H1 (cell line): ENCODE measurements at regions not wholly inside any gene's neighbourhood (a gene's known extent, or its start where the extent isn't known, plus 50 kb on each side); places are given as distances from the start of the nearest gene placed in this dataset.

Experiments
- CTCF ChIA-PET: fragments of 300-600 bp; sonication (Branson Sonifier 250); formaldehyde crosslinking; loops from one replicate; lab custom pipeline; 2021; ENCODE audit not compliant: partially characterized antibody; lab: Charles Lee
- POLR2A ChIA-PET: fragments of 300-600 bp; sonication (Branson Sonifier 250); formaldehyde crosslinking; loops from one replicate; lab custom pipeline; 2021; ENCODE audit warnings: inconsistent platforms; ENCODE audit not compliant: partially characterized antibody; lab: Charles Lee
- DNase-seq, 2 experiments: peaks; one replicate each; pipeline versions ENCODE4 v3.0.0 to v3.0.0-alpha.2; 2010 to 2022; ENCODE audit warnings: low spot score in 2 of 2, low read depth in 1 of 2, mixed read lengths in 1 of 2
- FAIRE-seq: peaks from 2 replicates; lab custom pipeline; 2011; peaks lifted over from hg19 to GRCh38; lab: Jason Lieb, UNC
- H2AFZ ChIP-seq: 2 replicates; pipeline ENCODE4 v1.8.1; 2012; ENCODE audit warnings: low read length, inconsistent platforms
- H2AK5ac ChIP-seq: 2 replicates; pipeline ENCODE4 v1.6.1; 2013; ENCODE audit warnings: low read depth, low read length
- H2BK120ac ChIP-seq: replicated peaks from 2 replicates; pipeline ENCODE3; 2013; ENCODE audit warnings: low read depth, low read length, inconsistent platforms
- H2BK12ac ChIP-seq: 2 replicates; pipeline ENCODE4 v1.6.1; 2013; ENCODE audit warnings: low read depth, low read length
- H2BK15ac ChIP-seq: 2 replicates; pipeline ENCODE4 v1.6.1; 2013; ENCODE audit warnings: low read length
- H2BK20ac ChIP-seq: 2 replicates; pipeline ENCODE4 v1.6.1; 2013; ENCODE audit warnings: low read length
- H2BK5ac ChIP-seq: 2 replicates; pipeline ENCODE4 v1.6.1; 2013; ENCODE audit warnings: low read depth, low read length
- H3K14ac ChIP-seq: 2 replicates; pipeline ENCODE4 v1.6.1; 2013; ENCODE audit warnings: inconsistent platforms; ENCODE audit not compliant: insufficient read length
- H3K18ac ChIP-seq: 2 replicates; pipeline ENCODE4 v1.6.1; 2013; ENCODE audit warnings: low read length; ENCODE audit errors: extremely low read depth
- H3K23ac ChIP-seq: 2 replicates; pipeline ENCODE4 v1.6.1; 2013; ENCODE audit warnings: inconsistent platforms; ENCODE audit not compliant: insufficient read length
- H3K23me2 ChIP-seq: 2 replicates; pipeline ENCODE4 v1.6.1; 2013; ENCODE audit warnings: low read depth, low read length
- H3K27ac ChIP-seq: 2 replicates; pipeline ENCODE4 v1.6.1; 2011; ENCODE audit warnings: low read depth, low read length, inconsistent platforms
- H3K27me3 ChIP-seq, 4 experiments: replicated peaks in 1 of 4; 1 replicate in 1 of 4; 2 replicates in 3 of 4; pipeline versions ENCODE4 v1.6.1 to v1.8.1; 2011 to 2013; ENCODE audit warnings: low read length in 3 of 4, mild to moderate bottlenecking in 3 of 4, inconsistent platforms in 2 of 4, mixed read lengths in 2 of 4, moderate library complexity in 1 of 4; ENCODE audit not compliant: control insufficient read depth in 3 of 4, insufficient read depth in 3 of 4; ENCODE audit errors: extremely low read depth in 1 of 4
- H3K36me3 ChIP-seq, 4 experiments: 2 replicates each; pipeline versions ENCODE4 v1.6.1 to v1.8.1; 2011 to 2013; ENCODE audit warnings: mild to moderate bottlenecking in 4 of 4, low read length in 3 of 4, moderate library complexity in 2 of 4, control low read depth in 1 of 4, inconsistent platforms in 1 of 4; ENCODE audit not compliant: insufficient read depth in 4 of 4, control insufficient read depth in 2 of 4
- H3K4ac ChIP-seq: replicated peaks from 2 replicates; pipeline ENCODE3; 2013; ENCODE audit warnings: low read length, low read depth, mixed read lengths, inconsistent platforms; ENCODE audit not compliant: insufficient read length
- H3K4me1 ChIP-seq, 4 experiments: replicated peaks in 1 of 4; 1 replicate in 1 of 4; 2 replicates in 3 of 4; pipeline versions ENCODE4 v1.6.1 to v1.8.1; 2011 to 2013; ENCODE audit warnings: low read length in 3 of 4, inconsistent platforms in 2 of 4, mixed read lengths in 1 of 4; ENCODE audit not compliant: insufficient read depth in 4 of 4, control insufficient read depth in 3 of 4
- H3K4me2 ChIP-seq, 2 experiments: 2 replicates each; pipeline versions ENCODE4 v1.6.1 to v1.8.1; 2011 to 2013; ENCODE audit warnings: low read depth in 2 of 2, low read length in 2 of 2, control low read depth in 1 of 2, inconsistent platforms in 1 of 2, mild to moderate bottlenecking in 1 of 2; ENCODE audit not compliant: insufficient read depth in 1 of 2
- H3K4me3 ChIP-seq, 4 experiments: fragments of 200-600, 300-600 bp in 1 of 4; sonication (generic), shearing (Covaris generic), sonication (Bioruptor Twin) in 1 of 4; 2 replicates each; pipeline versions ENCODE4 v1.5.1 to v1.8.1; 2011 to 2016; ENCODE audit warnings: low read length in 4 of 4, low read depth in 3 of 4, control low read depth in 2 of 4, inconsistent platforms in 2 of 4, mild to moderate bottlenecking in 2 of 4, mixed read lengths in 1 of 4, moderate library complexity in 1 of 4; ENCODE audit not compliant: insufficient read depth in 2 of 4; ENCODE audit errors: extremely low read depth in 1 of 4
- H3K56ac ChIP-seq: replicated peaks from 2 replicates; pipeline ENCODE3; 2013; ENCODE audit warnings: low read depth, mild to moderate bottlenecking, mixed read lengths, low read length, inconsistent platforms; ENCODE audit not compliant: insufficient read length
- H3K79me1 ChIP-seq: 2 replicates; pipeline ENCODE4 v1.6.1; 2013; ENCODE audit warnings: low read depth, low read length, control low read depth
- H3K79me2 ChIP-seq, 2 experiments: 2 replicates each; pipeline versions ENCODE4 v1.6.1 to v1.8.1; 2012 to 2013; ENCODE audit warnings: low read length in 2 of 2, mild to moderate bottlenecking in 2 of 2, inconsistent platforms in 1 of 2; ENCODE audit not compliant: insufficient read depth in 2 of 2, control insufficient read depth in 1 of 2
- H3K9ac ChIP-seq, 4 experiments: replicated peaks in 1 of 4; 1 replicate in 1 of 4; 2 replicates in 3 of 4; pipeline versions ENCODE4 v1.6.1 to v1.8.1; 2011 to 2013; ENCODE audit warnings: low read depth in 3 of 4, low read length in 3 of 4, control low read depth in 2 of 4, mild to moderate bottlenecking in 2 of 4, moderate library complexity in 2 of 4, inconsistent platforms in 1 of 4; ENCODE audit errors: extremely low read depth in 1 of 4
- H3K9me3 ChIP-seq, 2 experiments: 2 replicates each; pipeline versions ENCODE4 v1.6.1 to v1.8.1; 2012 to 2013; ENCODE audit warnings: mild to moderate bottlenecking in 2 of 2, moderate library complexity in 2 of 2, control low read depth in 1 of 2, inconsistent platforms in 1 of 2, low read depth in 1 of 2, low read length in 1 of 2, mixed read lengths in 1 of 2; ENCODE audit not compliant: insufficient read depth in 2 of 2
- H4K20me1 ChIP-seq, 2 experiments: replicated peaks in 1 of 2; 2 replicates each; pipeline versions ENCODE3 to v1.8.1; 2011 to 2013; ENCODE audit warnings: inconsistent platforms in 2 of 2, low read length in 2 of 2, mild to moderate bottlenecking in 1 of 2; ENCODE audit not compliant: insufficient read depth in 2 of 2, control insufficient read depth in 1 of 2
- H4K5ac ChIP-seq: 2 replicates; pipeline ENCODE4 v1.6.1; 2013; ENCODE audit warnings: low read length, low read depth, mixed read lengths, inconsistent platforms; ENCODE audit not compliant: insufficient read length
- H4K8ac ChIP-seq: 2 replicates; pipeline ENCODE4 v1.8.0; 2013; ENCODE audit warnings: mild to moderate bottlenecking, moderate library complexity, low read length, inconsistent platforms; ENCODE audit not compliant: insufficient read depth; ENCODE audit errors: extremely low read depth
- H4K91ac ChIP-seq: replicated peaks from 2 replicates; pipeline ENCODE3; 2013; ENCODE audit warnings: low read length, mixed read lengths, inconsistent platforms; ENCODE audit not compliant: insufficient read length
- BACH1 ChIP-seq: IDR thresholded peaks from 2 replicates; pipeline ENCODE4 v1.6.1; 2012; ENCODE audit warnings: low read length, improper control_type of control experiment
- BCL11A ChIP-seq, 2 experiments: IDR thresholded peaks; one replicate each; pipeline ENCODE4 v1.6.1; 2011; ENCODE audit warnings: low read depth in 2 of 2, low read length in 2 of 2, mild to moderate bottlenecking in 2 of 2
- EP300 ChIP-seq, 2 experiments: IDR thresholded peaks; 1 replicate in 1 of 2; 2 replicates in 1 of 2; pipeline ENCODE4 v1.6.1; 2011 to 2012; ENCODE audit warnings: low read depth in 2 of 2, low read length in 2 of 2, mild to moderate bottlenecking in 2 of 2, borderline replicate concordance in 1 of 2, inconsistent platforms in 1 of 2, moderate library complexity in 1 of 2
- GTF2F1 ChIP-seq: IDR thresholded peaks from 2 replicates; pipeline ENCODE4 v1.6.1; 2012; ENCODE audit warnings: low read depth, low read length, improper control_type of control experiment, borderline replicate concordance
- JUND ChIP-seq: IDR thresholded peaks from 2 replicates; pipeline ENCODE4 v1.6.1; 2011; ENCODE audit warnings: mild to moderate bottlenecking, improper control_type of control experiment, low read length
- KDM4A ChIP-seq: IDR thresholded peaks from one replicate; pipeline ENCODE4 v1.7.1; 2012; ENCODE audit warnings: low read depth, mild to moderate bottlenecking, moderate library complexity, low read length, inconsistent platforms; ENCODE audit not compliant: severe bottlenecking
- POLR2A ChIP-seq, 2 experiments: IDR thresholded peaks; 1 replicate in 1 of 2; 2 replicates in 1 of 2; pipeline ENCODE4 v1.6.1; 2011; ENCODE audit warnings: low read depth in 2 of 2, low read length in 2 of 2, mild to moderate bottlenecking in 2 of 2; ENCODE audit errors: control extremely low read depth in 1 of 2
- POLR2AphosphoS5 ChIP-seq: IDR thresholded peaks from 2 replicates; pipeline ENCODE4 v1.6.1; 2011; ENCODE audit warnings: low read depth, low read length
- RAD21 ChIP-seq, 2 experiments: IDR thresholded peaks in 1 of 2; conservative IDR thresholded peaks in 1 of 2; 2 replicates each; pipeline ENCODE4 v1.6.1; 2011; ENCODE audit warnings: low read depth in 2 of 2, low read length in 2 of 2, improper control_type of control experiment in 1 of 2, inconsistent platforms in 1 of 2, mild to moderate bottlenecking in 1 of 2, moderate library complexity in 1 of 2
- RNF2 ChIP-seq: fragments of 200-900, 300-1000 bp; sonication (generic); IDR thresholded peaks from 2 replicates; pipeline ENCODE4 v1.7.1; 2016; ENCODE audit warnings: borderline replicate concordance, low read depth, mild to moderate bottlenecking, antibody characterized with exemption, low read length; ENCODE audit not compliant: poor library complexity, severe bottlenecking; ENCODE audit errors: missing control alignments
- SP1 ChIP-seq: IDR thresholded peaks from 2 replicates; pipeline ENCODE4 v1.6.1; 2011; ENCODE audit warnings: low read depth, low read length
- SP2 ChIP-seq: IDR thresholded peaks from 2 replicates; pipeline ENCODE4 v1.6.1; 2012; ENCODE audit warnings: mild to moderate bottlenecking, low read length, inconsistent platforms
- SP4 ChIP-seq: IDR thresholded peaks from 2 replicates; pipeline ENCODE4 v1.6.1; 2012; ENCODE audit warnings: low read length, inconsistent platforms
- SUZ12 ChIP-seq: fragments of 200-600 bp; sonication (generic); IDR thresholded peaks from 2 replicates; pipeline ENCODE4 v1.6.1; 2012; ENCODE audit warnings: mild to moderate bottlenecking, inconsistent platforms, low read length, moderate library complexity, mixed read lengths
- whole genome bisulfite sequencing, 2 experiments: shearing (Covaris generic) in 1 of 2; methylation state at CpG; one replicate each; pipeline versions ENCODE4 v1.1.6 to v1.1.7; 2013 to 2015; ENCODE audit warnings: low lambda C conversion rate in 2 of 2, mixed read lengths in 2 of 2, inconsistent platforms in 1 of 2, low coverage in 1 of 2, missing lambda C conversion rate in 1 of 2; ENCODE audit not compliant: insufficient replicate concordance in 2 of 2, insufficient coverage in 1 of 2, insufficient read length in 1 of 2; ENCODE audit errors: extremely low coverage in 1 of 2, missing lambda C conversion rate in 1 of 2; 5-methylcytosine and 5-hydroxymethylcytosine counted together
- TF ChIP-seq, protein P1 (sequence below): IDR thresholded peaks from 2 replicates; pipeline ENCODE4 v1.6.1; 2011; ENCODE audit warnings: low read depth, mild to moderate bottlenecking, low read length; ENCODE audit not compliant: insufficient read depth

DNA sequence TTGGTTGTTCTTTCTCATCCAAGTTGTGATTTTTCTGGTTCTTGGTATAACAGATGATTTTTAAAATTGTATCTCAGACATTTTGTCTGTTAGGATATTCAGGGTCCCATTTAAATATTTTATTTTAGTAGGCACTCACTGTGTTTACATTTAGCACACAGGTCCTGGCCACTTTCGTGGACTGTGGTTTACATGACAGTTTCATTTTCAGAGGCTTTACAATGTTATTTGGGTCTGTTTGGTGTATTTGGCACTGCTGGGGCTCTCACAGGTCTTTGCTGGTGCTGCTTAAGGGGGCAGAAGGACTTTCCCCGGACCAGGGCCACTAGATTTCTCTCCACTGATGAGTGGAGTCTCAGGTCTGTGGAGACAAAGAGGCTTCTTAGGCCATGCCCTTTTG is 75.5 kb upstream of the TGM3 start:
- H3K4ac ChIP-seq: no peak overlapping the region
- no peaks in the 10 kb centered on the region for H3K79me2 ChIP-seq
- no peak overlapping the region for H4K5ac ChIP-seq
- H2BK120ac ChIP-seq: no peak overlapping the region
- H3K23me2 ChIP-seq: no peaks in the 10 kb centered on the region
- CTCF ChIA-PET: no interaction called here
- H4K8ac ChIP-seq: no peak overlapping the region
- DNase-seq (no peak), FAIRE-seq (no peak)
- no peaks in the 10 kb centered on the region for H4K20me1 ChIP-seq
- no peak overlapping the region for H3K23ac ChIP-seq
- no peak overlapping the region for H2BK20ac ChIP-seq
- no peaks in the 10 kb centered on the region for H3K79me1 ChIP-seq
- H3K4me2 ChIP-seq: no peak overlapping the region
- 92% methylated on average over 2 of the region's 2 CpGs; no CpG with 5 or more reads in 1 of the 2 experiments for WGBS, 2 experiments
- H2BK15ac ChIP-seq: no peak overlapping the region
- H3K56ac ChIP-seq: no peak overlapping the region
- H2AFZ ChIP-seq: no peak overlapping the region
- POLR2A ChIA-PET: no interaction called here
- H2BK5ac ChIP-seq: no peak overlapping the region
- H2AK5ac ChIP-seq: no peak overlapping the region
- H3K27me3 ChIP-seq: no peaks in the 10 kb centered on the region
- H3K4me3 ChIP-seq: no peak overlapping the region
- H3K18ac ChIP-seq: no peak overlapping the region
- H3K9ac ChIP-seq: no peak overlapping the region
- H3K9me3 ChIP-seq: peaks cover 0 to 3% of the 10 kb centered on the region in 2 experiments; a peak in 1 of 4 replicates
- H3K27ac ChIP-seq: no peak overlapping the region
- no peak overlapping the region for H4K91ac ChIP-seq
- H3K4me1 ChIP-seq: no peaks in the 10 kb centered on the region
- no peak overlapping the region for H3K14ac ChIP-seq
- H3K36me3 ChIP-seq: no peaks in the 10 kb centered on the region
- no peak overlapping the region for H2BK12ac ChIP-seq
- TF ChIP-seq BCL11A (IDR thresholded peaks at IDR 0.05; ENCODE audit: low read depth in 2 of 2, low read length in 2 of 2) (no peak), SP4 (no peak), SP1 (no peak), RAD21 (IDR thresholded peaks at IDR 0.05 in 1 of 2, conservative IDR thresholded peaks at IDR 0.05 in 1 of 2; ENCODE audit: low read depth in 2 of 2, low read length in 2 of 2) (no peak), JUND (no peak), SP2 (no peak), SUZ12 (no peak), EP300 (IDR thresholded peaks at IDR 0.05; ENCODE audit: borderline replicate concordance in 1 of 2, low read depth in 2 of 2, low read length in 2 of 2) (no peak), BACH1 (no peak), POLR2A (IDR thresholded peaks at IDR 0.05; ENCODE audit: control extremely low read depth in 1 of 2, low read depth in 2 of 2, low read length in 2 of 2) (no peak), GTF2F1 (no peak), KDM4A (no peak), POLR2AphosphoS5 (no peak), RNF2 (no peak)
- TF ChIP-seq, protein P1, sequence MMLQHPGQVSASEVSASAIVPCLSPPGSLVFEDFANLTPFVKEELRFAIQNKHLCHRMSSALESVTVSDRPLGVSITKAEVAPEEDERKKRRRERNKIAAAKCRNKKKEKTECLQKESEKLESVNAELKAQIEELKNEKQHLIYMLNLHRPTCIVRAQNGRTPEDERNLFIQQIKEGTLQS: no peak
